Activated T-cell treated with anti-CD3 and anti-CD28 coated beads, Interleukin-2, amount 50 U/mL, for 4 hours (primary cell): ENCODE measurements at regions not wholly inside any gene's neighbourhood (a gene's known extent, or its start where the extent isn't known, plus 50 kb on each side); places are given as distances from the start of the nearest gene placed in this dataset.
"Not testable (repeated sequence)": the region's sequence is repeated elsewhere in the genome, so short reads cannot be mapped to it uniquely, and the experiment has no call there.

ENCODE experiments used
- ATAC-seq, 2 donors: fragments of 200-7000 bp; cut with Tn5 transposase; one replicate each; pipeline ENCODE4 v1.10.0; 2021
- DNase-seq: peaks from one replicate; pipeline ENCODE4 v3.0.0-alpha.2; 2020
- H3K27me3 Mint-ChIP-seq: one replicate; pipeline ENCODE4 v1.8.0; 2021; ENCODE audit warnings: low read depth, mixed read lengths
- H3K36me3 Mint-ChIP-seq: one replicate; pipeline ENCODE4 v1.8.0; 2022; ENCODE audit warnings: mixed read lengths; ENCODE audit not compliant: insufficient read depth
- H3K4me1 Mint-ChIP-seq: one replicate; pipeline ENCODE4 v1.8.0; 2021; ENCODE audit warnings: low read depth, mixed read lengths
- H3K4me3 Mint-ChIP-seq: one replicate; pipeline ENCODE4 v1.8.0; 2021; ENCODE audit warnings: mild to moderate bottlenecking, moderate library complexity, mixed read lengths
- H3K9me3 Mint-ChIP-seq: one replicate; pipeline ENCODE4 v1.8.0; 2021; ENCODE audit warnings: mixed read lengths

GRCh38 chr10:105596749-105597148 is 955.7 kb downstream of the SORCS3 start:
- Mint-ChIP-seq H3K27me3 (no peaks in the 10 kb centered on the region), H3K4me1 (no peaks in the 10 kb centered on the region), H3K9me3 (no peaks in the 10 kb centered on the region), H3K36me3 (no peaks in the 10 kb centered on the region), H3K4me3 (no peak overlapping the region)
- no peak for ATAC-seq
- DNase-seq = no peak

DNA sequence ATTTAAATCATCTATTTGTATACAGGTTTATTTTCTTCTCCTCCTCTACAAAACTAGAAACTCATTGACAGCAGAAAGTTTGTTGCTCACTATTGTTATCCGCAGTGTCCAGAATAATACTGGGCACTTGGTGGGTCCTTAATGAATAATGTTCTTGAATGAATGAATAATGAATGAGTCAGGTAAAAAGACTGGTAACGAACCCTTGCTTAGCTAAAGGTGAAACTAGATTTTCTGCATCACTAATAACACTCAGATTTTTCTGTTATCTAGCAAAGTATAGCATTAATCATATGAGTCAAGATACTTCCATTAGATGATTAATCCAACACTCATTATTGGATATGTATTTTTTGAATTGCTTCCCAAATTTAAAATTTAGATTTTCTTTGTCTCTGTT is 953.2 kb downstream of the SORCS3 start:
- no peaks in the 10 kb centered on the region for H3K27me3 Mint-ChIP-seq
- H3K4me1 Mint-ChIP-seq = no peaks in the 10 kb centered on the region
- DNase-seq (no peak), ATAC-seq (no peak)
- no peak overlapping the region for H3K4me3 Mint-ChIP-seq
- H3K36me3 Mint-ChIP-seq = no peaks in the 10 kb centered on the region
- no peaks in the 10 kb centered on the region for H3K9me3 Mint-ChIP-seq

DNA sequence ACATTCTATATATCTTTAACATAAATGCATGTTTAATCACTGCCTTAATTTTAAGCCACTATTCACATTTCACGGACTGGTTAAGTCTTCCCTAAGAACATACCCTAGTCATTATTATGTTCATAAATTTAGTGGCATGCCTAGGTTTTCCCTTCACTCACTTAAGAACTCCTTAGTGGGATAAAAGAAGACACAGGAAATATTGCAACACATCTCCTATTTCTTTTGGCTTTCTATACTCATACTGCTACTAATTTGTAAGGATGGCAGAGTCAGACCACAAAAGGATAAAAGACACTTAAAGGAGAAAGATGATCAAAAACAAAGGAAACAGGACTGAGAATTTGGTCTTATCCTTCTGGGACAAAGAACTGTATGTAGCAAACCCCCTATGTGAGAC is 951.4 kb downstream of the SORCS3 start:
- Mint-ChIP-seq H3K4me1 (no peaks in the 10 kb centered on the region), H3K9me3 (no peaks in the 10 kb centered on the region), H3K36me3 (no peaks in the 10 kb centered on the region), H3K4me3 (no peak overlapping the region), H3K27me3 (no peaks in the 10 kb centered on the region)
- DNase-seq (no peak), ATAC-seq (no peak)

- no peak for ATAC-seq
- no peaks in the 10 kb centered on the region for H3K27me3 Mint-ChIP-seq
- H3K4me1 Mint-ChIP-seq = no peaks in the 10 kb centered on the region
- no peak for DNase-seq
- no peaks in the 10 kb centered on the region for H3K36me3 Mint-ChIP-seq
- H3K9me3 Mint-ChIP-seq = peaks cover 6% of the 10 kb centered on the region
- no peak overlapping the region for H3K4me3 Mint-ChIP-seq
Observed at GRCh38 chr10:105586451-105587098, 945.5 kb downstream of the SORCS3 start.

- Mint-ChIP-seq H3K4me1 (no peaks in the 10 kb centered on the region), H3K36me3 (no peaks in the 10 kb centered on the region), H3K27me3 (no peaks in the 10 kb centered on the region), H3K9me3 (peaks cover 6% of the 10 kb centered on the region), H3K4me3 (no peak overlapping the region)
- ATAC-seq (no peak), DNase-seq (no peak)
Observed at GRCh38 chr10:105585753-105586152, 944.7 kb downstream of the SORCS3 start.

- Mint-ChIP-seq H3K27me3 (no peaks in the 10 kb centered on the region), H3K4me1 (no peaks in the 10 kb centered on the region), H3K4me3 (no peak overlapping the region), H3K36me3 (no peaks in the 10 kb centered on the region), H3K9me3 (peaks cover 6% of the 10 kb centered on the region)
- DNase-seq (no peak), ATAC-seq (no peak)
Observed at GRCh38 chr10:105585171-105585570, 944.1 kb downstream of the SORCS3 start.

DNA sequence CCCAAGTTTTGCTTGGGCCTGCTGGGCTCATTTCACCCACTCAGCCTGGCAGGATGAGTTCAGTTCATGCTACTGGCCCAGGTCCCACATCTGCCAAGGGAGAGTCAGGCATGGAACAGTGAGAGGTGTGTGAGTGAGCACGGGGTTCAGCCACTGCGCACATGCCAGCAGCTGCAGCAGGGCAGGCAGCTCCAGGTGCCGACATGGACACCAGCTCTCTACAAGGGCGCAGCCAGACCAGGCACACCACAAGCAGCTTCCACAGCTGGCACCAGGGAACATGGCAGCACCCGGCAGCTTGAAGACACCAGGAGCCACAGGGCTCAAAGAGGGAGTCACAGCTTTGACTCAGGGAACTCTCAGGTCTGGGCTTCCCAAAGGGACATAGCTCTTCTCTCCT is 938.0 kb downstream of the SORCS3 start:
- no peak overlapping the region for H3K4me3 Mint-ChIP-seq

GRCh38 chr10:105577865-105578607 is 936.9 kb downstream of the SORCS3 start:
- ATAC-seq (no peak), DNase-seq (no peak)
- peaks cover 14% of the 10 kb centered on the region for H3K9me3 Mint-ChIP-seq
- no peak overlapping the region for H3K4me3 Mint-ChIP-seq
- H3K36me3 Mint-ChIP-seq = no peaks in the 10 kb centered on the region
- H3K27me3 Mint-ChIP-seq = no peaks in the 10 kb centered on the region
- H3K4me1 Mint-ChIP-seq = no peaks in the 10 kb centered on the region

More for the DNA sequence above, 938.0 kb downstream of the SORCS3 start:
- no peak for ATAC-seq
- Mint-ChIP-seq H3K27me3 (no peaks in the 10 kb centered on the region), H3K36me3 (no peaks in the 10 kb centered on the region), H3K4me1 (no peaks in the 10 kb centered on the region), H3K9me3 (peaks cover 9% of the 10 kb centered on the region)
- no peak for DNase-seq

GRCh38 chr10:105559333-105560097 is 918.4 kb downstream of the SORCS3 start:
- Mint-ChIP-seq H3K36me3 (no peaks in the 10 kb centered on the region), H3K4me3 (no peak overlapping the region), H3K27me3 (no peaks in the 10 kb centered on the region), H3K4me1 (no peaks in the 10 kb centered on the region), H3K9me3 (peaks cover 6% of the 10 kb centered on the region)
- DNase-seq (no peak), ATAC-seq (no peak)

DNA sequence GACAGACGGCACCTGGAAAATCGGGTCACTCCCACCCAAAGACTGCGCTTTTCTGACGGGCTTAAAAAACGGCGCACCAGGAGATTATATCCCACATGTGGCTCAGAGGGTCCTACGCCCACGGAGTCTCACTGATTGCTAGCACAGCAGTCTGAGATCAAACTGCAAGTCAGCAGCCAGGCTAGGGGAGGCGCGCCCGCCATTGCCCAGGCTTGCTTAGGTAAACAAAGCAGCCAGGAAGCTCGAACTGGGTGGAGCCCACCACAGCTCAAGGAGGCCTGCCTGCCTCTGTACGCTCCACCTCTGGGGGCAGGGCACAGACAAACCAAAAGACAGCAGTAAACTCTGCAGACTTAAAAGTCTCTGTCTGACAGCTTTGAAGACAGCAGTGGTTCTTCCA is 909.4 kb downstream of the SORCS3 start:
- H3K4me3 Mint-ChIP-seq, H3K9me3 Mint-ChIP-seq, H3K36me3 Mint-ChIP-seq, H3K27me3 Mint-ChIP-seq, DNase-seq, H3K4me1 Mint-ChIP-seq, ATAC-seq: not testable (repeated sequence)

DNA sequence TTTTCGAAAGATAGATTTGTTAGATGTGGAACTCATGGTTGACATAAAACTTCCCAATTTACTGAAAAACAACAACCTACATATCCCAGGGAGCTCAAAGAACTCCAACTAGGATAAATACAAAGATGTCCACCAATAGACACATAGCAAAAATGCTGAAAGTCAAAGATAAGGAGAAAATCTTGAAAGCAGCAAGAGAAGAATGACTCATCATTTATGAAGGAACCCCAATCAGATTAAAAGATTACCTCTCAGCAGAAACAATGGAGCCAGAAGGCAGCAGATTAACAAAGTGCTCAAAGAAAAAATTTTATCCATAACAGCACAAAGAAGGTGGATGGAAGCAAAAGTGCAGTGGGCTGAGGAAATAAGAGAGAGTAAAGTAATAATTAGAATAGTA is 908.6 kb downstream of the SORCS3 start:
- no peak for ATAC-seq
- no peaks in the 10 kb centered on the region for H3K4me1 Mint-ChIP-seq
- H3K9me3 Mint-ChIP-seq = peaks cover 9% of the 10 kb centered on the region
- H3K36me3 Mint-ChIP-seq = no peaks in the 10 kb centered on the region
- no peak overlapping the region for H3K4me3 Mint-ChIP-seq
- H3K27me3 Mint-ChIP-seq = no peaks in the 10 kb centered on the region
- DNase-seq = no peak

GRCh38 chr10:105545101-105545500 is 904.0 kb downstream of the SORCS3 start:
- H3K27me3 Mint-ChIP-seq = no peaks in the 10 kb centered on the region
- H3K36me3 Mint-ChIP-seq = no peaks in the 10 kb centered on the region
- DNase-seq (no peak), ATAC-seq (no peak)
- no peaks in the 10 kb centered on the region for H3K4me1 Mint-ChIP-seq
- H3K4me3 Mint-ChIP-seq = no peak overlapping the region
- H3K9me3 Mint-ChIP-seq = peaks cover 14% of the 10 kb centered on the region

DNA sequence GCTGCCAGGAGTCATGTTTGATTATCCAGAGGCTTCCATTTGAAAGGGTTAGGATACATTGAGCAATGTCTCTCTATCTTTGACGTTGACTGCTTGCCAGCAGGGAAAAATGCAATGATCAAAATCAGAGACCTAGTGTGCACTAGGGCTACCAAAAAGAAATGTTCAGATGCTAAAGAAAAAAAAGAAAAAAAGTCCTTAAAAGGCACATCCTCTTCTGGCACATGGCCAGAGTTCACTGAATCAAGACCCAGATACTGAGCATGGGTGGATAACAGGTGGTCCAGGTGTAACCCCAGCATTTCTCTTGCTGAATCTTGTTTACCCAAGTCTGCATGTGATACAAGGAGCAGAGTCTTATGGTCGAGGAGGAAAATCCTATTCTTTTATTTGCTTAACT is 899.3 kb downstream of the SORCS3 start:
- Mint-ChIP-seq H3K9me3 (peaks cover 18% of the 10 kb centered on the region), H3K36me3 (no peaks in the 10 kb centered on the region), H3K27me3 (no peaks in the 10 kb centered on the region), H3K4me1 (no peaks in the 10 kb centered on the region), H3K4me3 (no peak overlapping the region)
- DNase-seq (no peak), ATAC-seq (no peak)

DNA sequence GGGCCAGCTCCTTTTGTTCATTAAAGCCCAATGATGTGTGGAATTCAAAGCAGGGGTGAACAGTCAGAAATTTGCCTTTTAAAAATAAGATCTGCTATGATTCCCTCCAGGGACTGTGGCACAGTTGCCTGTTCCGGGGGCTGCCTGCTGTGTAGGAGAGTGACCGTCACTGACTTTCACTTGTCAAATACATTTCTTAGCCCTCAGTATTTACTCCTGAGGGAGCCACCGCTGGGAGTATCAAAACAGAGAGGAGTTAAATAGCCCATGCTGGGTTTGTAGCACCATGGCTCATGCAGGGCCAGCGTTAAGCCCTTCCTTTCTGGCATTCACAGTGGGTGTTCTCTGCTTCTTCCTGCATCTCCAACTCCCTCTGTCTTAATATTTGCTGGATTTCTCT is 897.8 kb downstream of the SORCS3 start:
- DNase-seq (no peak), ATAC-seq (no peak)
- Mint-ChIP-seq H3K4me1 (no peaks in the 10 kb centered on the region), H3K9me3 (peaks cover 14% of the 10 kb centered on the region), H3K4me3 (no peak overlapping the region), H3K36me3 (no peaks in the 10 kb centered on the region), H3K27me3 (no peaks in the 10 kb centered on the region)

- Mint-ChIP-seq H3K36me3 (no peaks in the 10 kb centered on the region), H3K27me3 (no peaks in the 10 kb centered on the region), H3K9me3 (peaks cover 19% of the 10 kb centered on the region), H3K4me1 (no peaks in the 10 kb centered on the region), H3K4me3 (no peak overlapping the region)
- DNase-seq = no peak
- ATAC-seq = no peak
Observed at GRCh38 chr10:105535478-105535877, 894.4 kb downstream of the SORCS3 start.
